DOHH2 (cell line): ENCODE measurements at regions not wholly inside any gene's neighbourhood (a gene's known extent, or its start where the extent isn't known, plus 50 kb on each side); places are given as distances from the start of the nearest gene placed in this dataset.

Experiments used
- H3F3A ChIP-seq: fragments of 200-600 bp; sonication (generic), shearing (Covaris generic); 2 replicates; pipeline ENCODE4 v1.6.0; 2016; ENCODE audit warnings: antibody characterized with exemption, mild to moderate bottlenecking; ENCODE audit not compliant: control insufficient read depth, insufficient read depth
- H3K27ac ChIP-seq: fragments of 200-600 bp; sonication (generic); 2 replicates; pipeline ENCODE4 v1.5.1; 2014; ENCODE audit warnings: low read depth, mild to moderate bottlenecking, low read length, moderate library complexity
- H3K27me3 ChIP-seq: fragments of 200-600 bp; sonication (generic); 2 replicates; pipeline ENCODE4 v1.6.1; 2014; ENCODE audit warnings: mild to moderate bottlenecking, low read length, mixed read lengths; ENCODE audit not compliant: control insufficient read depth
- H3K36me3 ChIP-seq: fragments of 200-600 bp; sonication (generic); 2 replicates; pipeline ENCODE4 v1.6.1; 2014; ENCODE audit warnings: mild to moderate bottlenecking, low read length, moderate library complexity, mixed read lengths; ENCODE audit not compliant: control insufficient read depth
- H3K4me1 ChIP-seq: fragments of 200-600 bp; sonication (generic); 2 replicates; pipeline ENCODE4 v1.6.1; 2014; ENCODE audit warnings: mild to moderate bottlenecking, low read length, mixed read lengths; ENCODE audit not compliant: control insufficient read depth
- H3K4me2 ChIP-seq: fragments of 200-600 bp; sonication (generic); 2 replicates; pipeline ENCODE4 v1.6.0; 2014; ENCODE audit warnings: mild to moderate bottlenecking, low read length, moderate library complexity
- H3K4me3 ChIP-seq: fragments of 200-600 bp; sonication (generic); 2 replicates; pipeline ENCODE4 v1.5.1; 2014; ENCODE audit warnings: mild to moderate bottlenecking, low read length, mixed read lengths
- H3K79me2 ChIP-seq: fragments of 200-600 bp; sonication (generic); 2 replicates; pipeline ENCODE4 v1.6.1; 2014; ENCODE audit warnings: mild to moderate bottlenecking, low read length, mixed read lengths; ENCODE audit not compliant: control insufficient read depth
- H3K9me2 ChIP-seq: fragments of 200-600 bp; sonication (generic); replicated peaks from 2 replicates; pipeline ENCODE4 v1.6.1; 2014; ENCODE audit warnings: mild to moderate bottlenecking, low read length, mixed read lengths; ENCODE audit not compliant: control insufficient read depth
- H3K9me3 ChIP-seq: fragments of 200-600 bp; sonication (generic); 2 replicates; pipeline ENCODE4 v1.6.1; 2014; ENCODE audit warnings: antibody characterized with exemption, low read length, mixed read lengths; ENCODE audit not compliant: control insufficient read depth, insufficient read depth
- H4K20me1 ChIP-seq: fragments of 200-600 bp; sonication (generic); 2 replicates; pipeline ENCODE4 v1.6.0; 2014; ENCODE audit warnings: low read depth, mild to moderate bottlenecking, antibody characterized with exemption, low read length, moderate library complexity; ENCODE audit not compliant: control insufficient read depth, insufficient read depth
- CTCF ChIP-seq: fragments of 200-600 bp; sonication (generic); IDR thresholded peaks from one replicate; pipeline ENCODE4 v1.5.1; 2014; ENCODE audit warnings: antibody characterized with exemption, mild to moderate bottlenecking, low read depth, low read length; ENCODE audit not compliant: poor library complexity, severe bottlenecking
- EZH2phosphoT487 ChIP-seq: fragments of 200-600 bp; sonication (generic); IDR thresholded peaks from 2 replicates; pipeline ENCODE4 v1.6.1; 2017; ENCODE audit warnings: borderline replicate concordance, mild to moderate bottlenecking, antibody characterized with exemption, low read length, moderate library complexity, mixed read lengths

GRCh38 chr5:109982966-109983534 lies 293.3 kb downstream of the MAN2A1 start:
- no peak for TF ChIP-seq CTCF
- no peak for TF ChIP-seq EZH2phosphoT487
- Histone ChIP-seq H3K36me3 (no peaks in the 10 kb centered on the region), H4K20me1 (no peaks in the 10 kb centered on the region), H3K4me3 (no peak overlapping the region), H3K27me3 (no peaks in the 10 kb centered on the region), H3K4me2 (no peak overlapping the region), H3K79me2 (no peaks in the 10 kb centered on the region), H3K9me3 (no peaks in the 10 kb centered on the region), H3K4me1 (no peaks in the 10 kb centered on the region), H3K27ac (no peak overlapping the region), H3F3A (no peaks in the 10 kb centered on the region), H3K9me2 (no peaks in the 10 kb centered on the region)

GRCh38 chr5:109986726-109987125 lies 297.0 kb downstream of the MAN2A1 start:
- H3K36me3 ChIP-seq, result no peaks in the 10 kb centered on the region
- H3K4me3 ChIP-seq, result no peak overlapping the region
- no peak overlapping the region for H3K4me2 ChIP-seq
- TF ChIP-seq CTCF, result no peak
- TF ChIP-seq EZH2phosphoT487, result no peak
- no peaks in the 10 kb centered on the region for H3K79me2 ChIP-seq
- no peaks in the 10 kb centered on the region for H3K9me2 ChIP-seq
- no peak overlapping the region for H3K27ac ChIP-seq
- no peaks in the 10 kb centered on the region for H3K9me3 ChIP-seq
- no peaks in the 10 kb centered on the region for H3F3A ChIP-seq
- no peaks in the 10 kb centered on the region for H4K20me1 ChIP-seq
- no peaks in the 10 kb centered on the region for H3K27me3 ChIP-seq
- H3K4me1 ChIP-seq, result no peaks in the 10 kb centered on the region

GRCh38 chr5:109987355-109987754 lies 297.6 kb downstream of the MAN2A1 start:
- Histone ChIP-seq H3K9me2 (no peaks in the 10 kb centered on the region), H3K27me3 (no peaks in the 10 kb centered on the region), H3K79me2 (no peaks in the 10 kb centered on the region), H3K9me3 (no peaks in the 10 kb centered on the region), H3K27ac (no peak overlapping the region), H3K36me3 (no peaks in the 10 kb centered on the region), H3F3A (no peaks in the 10 kb centered on the region), H3K4me1 (no peaks in the 10 kb centered on the region), H4K20me1 (no peaks in the 10 kb centered on the region), H3K4me2 (no peak overlapping the region), H3K4me3 (no peak overlapping the region)
- TF ChIP-seq CTCF (no peak), EZH2phosphoT487 (no peak)

GRCh38 chr5:109987970-109988369 lies 298.2 kb downstream of the MAN2A1 start:
- TF ChIP-seq CTCF (no peak), EZH2phosphoT487 (no peak)
- no peak overlapping the region for H3K4me3 ChIP-seq
- H3K27me3 ChIP-seq, result no peaks in the 10 kb centered on the region
- H3K27ac ChIP-seq, result no peak overlapping the region
- H3K9me2 ChIP-seq, result no peaks in the 10 kb centered on the region
- H3K4me1 ChIP-seq, result no peaks in the 10 kb centered on the region
- H3K79me2 ChIP-seq, result no peaks in the 10 kb centered on the region
- no peaks in the 10 kb centered on the region for H3K36me3 ChIP-seq
- no peaks in the 10 kb centered on the region for H3F3A ChIP-seq
- no peak overlapping the region for H3K4me2 ChIP-seq
- H4K20me1 ChIP-seq, result no peaks in the 10 kb centered on the region
- H3K9me3 ChIP-seq, result no peaks in the 10 kb centered on the region
